Hematopoietic multipotent progenitor cell treated with erythropoietin and hydrocortisone succinate and interleukin-3 and kit ligand, for 6 days (in vitro differentiated cells): ENCODE measurements at regions not wholly inside any gene's neighbourhood (a gene's known extent, or its start where the extent isn't known, plus 50 kb on each side); places are given as distances from the start of the nearest gene placed in this dataset.
"Not testable (repeated sequence)": the region's sequence is repeated elsewhere in the genome, so short reads cannot be mapped to it uniquely, and the experiment has no call there.

Experiments used
- DNase-seq: peaks from one replicate; pipeline ENCODE4 v3.0.0-alpha.2; 2015

DNA sequence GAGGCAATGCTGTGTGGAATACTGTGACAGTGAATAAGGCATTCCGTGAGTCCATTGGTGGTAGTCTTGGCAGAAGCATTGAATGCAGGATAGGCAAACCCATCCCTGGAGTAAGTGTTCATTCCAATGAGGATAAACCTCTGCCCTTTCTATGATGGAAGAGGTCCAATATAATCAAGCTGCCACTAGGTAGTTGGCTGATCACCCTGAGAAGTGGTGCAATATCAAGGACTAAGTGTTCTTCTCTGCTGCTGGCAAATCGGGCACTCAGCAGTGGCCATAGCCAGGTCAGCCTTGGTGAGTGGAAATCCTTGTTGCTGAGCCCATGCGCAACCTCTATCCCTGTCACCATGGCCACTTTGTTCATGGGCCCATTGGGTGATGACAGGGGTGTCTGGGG lies 70.1 kb downstream of the FBXO4 start:
- no peak for DNase-seq

GRCh38 chr5:42001673-42002072 lies 76.6 kb downstream of the FBXO4 start:
- no peak for DNase-seq

GRCh38 chr5:42003852-42004251 lies 78.8 kb downstream of the FBXO4 start:
- DNase-seq, result not testable (repeated sequence)

DNA sequence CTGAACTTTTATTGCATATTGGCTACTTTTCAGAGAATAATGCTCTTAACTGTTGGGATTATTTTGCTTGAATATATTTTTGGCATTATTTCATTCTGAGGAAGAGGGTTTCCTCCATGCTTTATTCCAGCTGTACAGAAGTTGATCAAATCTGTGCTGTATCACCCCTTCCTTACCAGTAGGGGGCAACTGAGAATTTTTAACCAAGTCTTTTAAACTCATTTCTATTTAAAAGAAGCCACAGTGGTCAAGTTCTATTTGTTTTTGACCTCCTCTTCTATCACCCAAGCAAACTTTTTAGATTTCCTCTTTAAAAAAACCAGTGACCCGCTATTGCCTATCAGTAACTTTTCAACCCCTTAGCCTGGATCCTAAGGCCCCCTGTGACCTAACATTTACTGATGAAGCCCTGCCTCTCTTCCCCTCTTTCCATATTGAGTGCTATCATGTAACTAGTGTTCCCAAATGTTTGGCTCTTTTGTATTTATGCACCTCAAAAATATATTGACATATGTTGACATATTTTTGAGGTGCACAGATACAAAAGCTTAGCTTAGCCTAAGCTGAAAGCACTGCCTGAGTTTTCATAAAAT lies 80.6 kb downstream of the FBXO4 start:
- peak; percentile 50 for DNase-seq

DNA sequence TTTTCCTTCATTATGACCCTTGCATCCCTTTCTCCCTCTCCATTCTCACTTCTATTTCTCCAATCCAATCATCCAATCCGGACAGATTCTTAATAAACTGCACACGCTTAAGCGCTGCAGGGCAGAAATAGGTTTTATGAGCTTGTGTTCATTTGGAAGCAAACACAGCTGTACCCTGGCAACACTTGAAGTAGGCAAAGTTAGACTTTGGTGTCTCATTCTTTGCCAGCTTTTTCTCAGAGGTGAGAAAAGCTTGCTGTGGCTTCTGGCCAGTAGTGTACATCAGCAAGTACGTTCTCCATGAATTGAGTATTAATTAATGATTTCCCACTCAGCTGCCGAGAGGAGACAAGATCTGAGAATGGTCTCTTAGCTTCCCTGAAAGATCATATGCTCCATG lies 88.5 kb downstream of the FBXO4 start:
- DNase-seq, result no peak

DNA sequence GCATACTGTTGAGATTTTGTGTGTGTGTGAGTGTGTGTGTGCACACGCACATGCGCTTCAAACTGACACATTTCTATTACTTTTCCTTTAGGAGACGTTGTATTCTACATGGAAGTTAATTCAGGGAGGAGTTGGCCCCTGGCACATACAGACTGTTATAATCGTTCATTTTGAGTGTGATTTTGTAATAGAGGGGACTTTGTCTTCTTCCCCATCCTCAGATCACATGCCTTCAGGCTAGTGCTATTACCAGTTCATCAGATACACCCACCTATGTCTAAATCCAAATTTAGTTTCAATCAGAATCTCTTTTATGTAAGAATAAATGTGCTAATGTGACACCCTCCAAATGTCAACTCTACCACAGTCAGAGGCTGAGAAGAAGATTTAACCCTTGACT lies 90.2 kb downstream of the FBXO4 start:
- no peak for DNase-seq

DNA sequence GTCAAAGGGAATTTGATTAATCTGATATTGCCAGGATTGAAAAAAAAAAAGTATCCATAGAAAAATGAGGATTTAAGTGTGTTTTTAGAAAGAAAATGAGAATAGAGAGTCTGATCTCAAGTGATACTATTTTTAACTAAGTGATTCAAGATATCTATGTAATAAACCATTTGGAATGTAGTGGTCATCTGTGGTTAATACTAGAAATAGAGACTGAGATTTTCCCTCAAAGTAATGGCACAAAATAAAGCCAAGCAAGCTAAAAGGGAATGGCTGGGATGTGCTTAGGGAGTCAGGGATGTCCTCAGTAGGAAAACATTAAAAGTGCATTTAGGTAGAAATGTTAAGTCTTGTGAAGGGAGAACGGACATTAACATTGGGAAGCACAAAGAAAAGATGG lies 90.6 kb downstream of the FBXO4 start:
- DNase-seq, result no peak

DNA sequence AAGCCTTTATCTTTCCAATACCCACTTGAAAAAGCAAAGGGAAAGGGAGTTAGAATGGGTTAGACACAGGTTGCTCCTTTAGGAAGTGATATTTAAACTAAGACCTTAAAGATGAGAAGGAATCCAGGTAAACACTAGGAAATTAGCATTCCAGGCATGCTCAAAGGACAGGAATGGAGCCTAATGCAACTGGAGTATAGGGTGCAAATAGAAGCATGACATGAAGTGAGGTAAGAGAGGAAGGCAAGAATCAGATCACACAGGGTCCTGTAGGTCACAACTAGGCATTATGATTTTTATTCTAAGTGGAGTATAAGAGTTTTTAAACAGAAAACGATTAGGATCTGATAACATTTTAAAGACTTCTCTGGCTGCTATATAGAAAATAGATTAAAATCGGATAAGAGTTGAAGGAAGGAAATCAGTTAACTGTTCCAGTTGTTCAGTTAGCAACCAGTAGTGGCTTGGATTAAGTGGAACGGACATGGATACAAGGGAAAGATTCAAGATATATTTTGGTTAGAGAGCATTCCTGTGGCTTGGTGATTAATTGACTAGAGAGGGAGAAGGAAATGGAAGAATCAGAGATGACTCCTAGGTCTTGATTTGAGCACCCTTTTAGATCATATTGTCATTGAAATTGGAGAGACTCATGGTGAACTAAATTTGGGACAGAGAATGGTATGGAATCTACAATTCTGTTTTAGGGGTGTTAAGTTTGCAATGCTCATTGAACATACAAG lies 95.9 kb downstream of the FBXO4 start:
- no peak for DNase-seq

DNA sequence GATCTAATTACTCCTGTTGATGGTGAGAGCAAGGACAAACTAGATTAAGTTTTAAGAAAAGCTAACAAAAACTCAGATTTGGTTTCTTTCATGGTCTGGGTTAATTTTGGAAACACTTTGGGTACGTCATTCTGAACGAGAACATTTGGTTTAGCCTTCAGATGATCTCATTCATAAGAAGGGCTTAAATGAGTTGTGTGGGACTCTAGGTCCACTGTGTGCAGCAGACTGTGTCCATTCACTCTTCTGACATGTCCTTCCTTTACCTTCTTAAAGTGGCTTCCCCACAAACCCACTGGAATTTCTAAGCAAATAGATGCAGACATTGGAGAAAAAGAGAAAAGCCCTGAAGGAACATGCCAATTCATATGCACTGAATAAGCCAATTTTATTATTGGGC lies 96.8 kb downstream of the FBXO4 start:
- no peak for DNase-seq

GRCh38 chr5:42022383-42022972 lies 97.4 kb downstream of the FBXO4 start:
- DNase-seq, result no peak

DNA sequence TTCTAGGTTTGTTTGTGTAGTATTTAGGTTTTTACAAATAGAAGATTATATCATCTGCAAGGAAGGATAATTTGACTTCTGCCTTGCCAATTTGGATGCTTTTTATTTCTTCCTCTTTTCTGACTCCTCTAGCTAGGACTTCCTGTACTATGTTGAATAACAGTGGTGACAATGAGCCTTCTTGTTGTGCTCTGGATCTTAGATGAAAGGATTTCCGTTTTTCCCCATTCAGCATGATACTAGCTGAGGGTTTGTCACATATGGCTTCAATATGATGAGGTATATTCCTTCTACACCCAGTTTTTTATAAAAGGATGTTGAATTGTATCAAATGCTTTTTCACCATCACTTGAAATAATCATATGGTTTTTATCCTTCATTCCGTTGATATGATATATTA lies 101.4 kb downstream of the FBXO4 start:
- DNase-seq, result no peak

GRCh38 chr5:42032137-42032536 lies 107.1 kb downstream of the FBXO4 start:
- no peak for DNase-seq

DNA sequence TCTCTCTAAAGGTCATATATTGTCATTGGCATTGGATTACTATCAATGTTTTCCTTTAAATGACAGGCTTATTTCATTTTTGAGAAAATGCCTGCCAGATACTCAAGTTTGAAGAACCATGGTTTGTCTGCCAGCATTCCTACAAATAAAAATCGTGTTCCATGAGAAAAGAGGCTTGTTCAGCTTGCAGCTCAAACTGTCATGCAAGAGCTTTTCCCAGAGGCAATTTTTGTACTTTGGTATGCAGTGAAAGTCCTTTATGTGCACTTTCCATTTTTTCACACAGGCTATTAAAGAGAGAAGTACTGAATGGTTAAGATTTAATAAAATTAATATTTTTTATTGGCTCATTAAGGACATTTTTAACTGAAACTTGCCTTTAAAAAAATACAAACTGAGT lies 110.4 kb downstream of the FBXO4 start:
- no peak for DNase-seq

GRCh38 chr5:42036379-42036778 lies 111.3 kb downstream of the FBXO4 start:
- no peak for DNase-seq

GRCh38 chr5:42037379-42037932 lies 112.4 kb downstream of the FBXO4 start:
- no peak for DNase-seq

GRCh38 chr5:42043400-42043799 lies 118.3 kb downstream of the FBXO4 start:
- no peak for DNase-seq

DNA sequence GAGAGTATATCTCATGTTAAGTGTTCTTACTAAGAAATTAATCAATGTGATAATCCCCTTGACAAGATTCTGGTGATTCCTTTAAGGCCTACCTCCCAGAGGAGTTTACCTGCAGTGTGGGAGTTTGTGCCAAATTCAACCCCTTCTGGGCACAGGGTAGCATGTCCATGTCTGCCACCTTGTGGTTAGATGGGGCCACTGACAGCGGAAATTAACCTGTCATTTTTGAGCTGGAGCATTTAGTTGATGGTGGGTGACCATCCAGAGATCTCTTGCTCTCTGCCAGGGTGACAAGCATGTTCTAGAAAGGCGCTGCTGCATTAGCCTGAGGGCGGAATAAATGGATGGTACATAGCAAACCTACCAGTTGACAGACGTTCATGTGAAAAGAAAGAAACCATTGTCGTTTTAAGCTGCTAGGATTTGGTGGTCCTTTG lies 132.2 kb downstream of the FBXO4 start:
- peak; percentile 66 for DNase-seq

DNA sequence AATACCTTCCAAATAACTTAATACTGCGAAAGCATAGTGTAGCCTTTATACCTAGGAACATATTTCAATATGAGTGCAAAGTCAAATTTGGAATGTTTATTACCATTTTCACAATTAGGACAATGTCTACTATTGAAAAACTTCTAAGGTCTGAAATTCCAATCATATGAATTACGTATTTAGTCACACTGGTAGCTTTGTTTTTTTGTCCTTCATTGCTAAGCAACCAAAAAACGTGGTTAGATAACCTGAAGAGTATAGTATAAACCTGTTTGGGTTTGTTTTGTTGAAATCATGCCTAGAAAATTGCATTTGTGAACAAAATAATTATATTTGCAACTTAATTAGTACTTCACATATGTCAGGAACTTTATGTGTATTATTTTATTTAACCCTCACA lies 134.2 kb downstream of the FBXO4 start:
- no peak for DNase-seq

- DNase-seq, result no peak
Observed at GRCh38 chr5:42059778-42060464, 134.8 kb downstream of the FBXO4 start.

GRCh38 chr5:42061121-42061520 lies 136.0 kb downstream of the FBXO4 start:
- no peak for DNase-seq

GRCh38 chr5:42064821-42065220 lies 139.7 kb downstream of the FBXO4 start:
- DNase-seq, result no peak

DNA sequence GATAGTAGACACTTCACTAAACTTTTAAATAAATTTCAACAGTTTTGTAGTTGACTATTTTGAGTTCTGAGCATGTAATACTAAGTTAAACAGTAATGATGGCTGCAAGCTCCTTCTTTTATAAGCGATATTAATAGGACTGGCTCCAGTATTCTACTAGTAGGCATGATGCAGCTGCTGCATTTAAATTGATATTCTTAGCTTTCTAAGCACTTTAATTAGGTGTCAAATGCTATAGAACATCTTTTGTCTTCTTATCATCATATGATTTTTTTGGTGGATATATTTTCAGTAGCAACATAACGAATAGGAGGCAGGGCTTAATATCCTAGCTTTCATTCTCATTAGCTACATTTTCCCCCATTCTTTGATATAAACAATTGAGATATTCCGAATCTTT lies 141.1 kb downstream of the FBXO4 start:
- DNase-seq, result no peak

DNA sequence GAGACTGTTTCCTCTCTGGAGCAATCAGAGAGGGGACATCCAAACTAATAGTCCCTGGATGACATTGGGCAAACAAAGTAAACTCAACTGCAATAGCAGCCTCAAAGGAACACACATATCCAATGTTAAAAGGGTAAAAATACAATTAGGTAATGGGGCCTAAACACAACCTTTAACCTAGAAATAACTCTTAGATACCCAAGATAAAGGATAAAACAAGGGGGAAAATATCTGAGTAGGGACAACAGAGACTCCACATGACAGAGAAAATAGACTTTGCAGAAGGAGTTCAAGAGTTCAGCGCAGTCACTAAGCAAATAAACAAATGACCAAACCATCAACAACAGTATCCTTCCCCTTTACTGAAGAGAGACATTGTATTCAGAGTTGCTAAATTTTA lies 149.3 kb downstream of the FBXO4 start:
- no peak for DNase-seq

DNA sequence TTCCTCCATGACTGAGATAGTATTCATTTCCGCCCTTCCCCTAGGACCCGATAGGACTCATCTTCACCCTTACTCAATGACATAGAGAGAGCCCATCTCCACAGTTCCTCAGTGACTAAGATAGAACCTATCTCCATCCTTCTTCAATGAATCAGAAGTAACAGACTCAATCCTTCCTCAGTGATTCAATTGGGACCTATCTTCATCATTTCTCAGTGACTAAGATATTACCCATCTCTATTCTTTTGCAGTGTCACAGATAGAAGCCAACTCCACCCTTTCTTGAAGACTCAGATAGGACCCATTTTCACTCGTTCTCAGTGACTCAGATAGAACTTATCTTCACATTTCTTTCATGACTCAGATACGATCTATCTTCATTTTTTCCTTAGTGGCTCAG lies 164.6 kb downstream of the FBXO4 start:
- DNase-seq, result no peak
